Erythroblast (primary cell): ENCODE measurements at regions not wholly inside any gene's neighbourhood (a gene's known extent, or its start where the extent isn't known, plus 50 kb on each side); places are given as distances from the start of the nearest gene placed in this dataset.

Experiments
- GATA1 ChIP-seq: IDR thresholded peaks from 2 replicates; pipeline ENCODE4 v1.6.1; 2011; ENCODE audit warnings: low read depth, mild to moderate bottlenecking, control low read depth, low read length, moderate library complexity
- POLR2A ChIP-seq: IDR thresholded peaks from 2 replicates; pipeline ENCODE4 v1.6.1; 2011; ENCODE audit warnings: mild to moderate bottlenecking, low read length

GRCh38 chr11:122598971-122599370, 56.6 kb upstream of the UBASH3B start:
- TF ChIP-seq POLR2A (no peak), GATA1 (no peak)
